ENCODE measurements at regions not wholly inside any gene's neighbourhood (a gene's known extent, or its start where the extent isn't known, plus 50 kb on each side); places are given as distances from the start of the nearest gene placed in this dataset.

GRCh38 chr6:67717281-67717680, 917.8 kb upstream of the ADGRB3 start (continued):
- TF ChIP-seq CTCF (IDR thresholded peaks at IDR 0.05; ENCODE audit: control extremely low read depth in 1 of 3, insufficient read depth in 1 of 3, low read depth in 1 of 3, low read length in 3 of 3): no peak
- no peak for TF ChIP-seq TBP (IDR thresholded peaks at IDR 0.05; ENCODE audit: low read depth, low read length)
- no peak for TF ChIP-seq POLR2AphosphoS5 (IDR thresholded peaks at IDR 0.05; ENCODE audit: low read depth, low read length)
- TF ChIP-seq RBBP5 (IDR thresholded peaks at IDR 0.05; ENCODE audit: borderline replicate concordance, low read depth, low read length): no peak

Data from H1 (cell line).